ENCODE measurements at regions not wholly inside any gene's neighbourhood (a gene's known extent, or its start where the extent isn't known, plus 50 kb on each side); places are given as distances from the start of the nearest gene placed in this dataset.

GRCh38 chr17:31699886-31700285, 159.2 kb downstream of the COPRS start:
- Histone ChIP-seq H3K36me3 (ENCODE audit: control insufficient read depth in 2 of 2, insufficient read depth in 1 of 2, low read length in 2 of 2) (no peaks in the 10 kb centered on the region), H3K4me3 (ENCODE audit: low read depth, low read length) (no peak overlapping the region), H3K4me1 (ENCODE audit: control insufficient read depth, insufficient read depth, low read length) (no peaks in the 10 kb centered on the region), H3K27ac (ENCODE audit: extremely low read depth, low read depth, low read length) (no peak overlapping the region), H3K9me3 (ENCODE audit: control insufficient read depth, insufficient read depth, low read depth, low read length) (no peaks in the 10 kb centered on the region)
- CTCF ChIA-PET: interaction anchor here (0.7 kb wide), 1 partner anchor 315 kb away, joined by 3 read pairs; no protein-coding TSS in a partner anchor
- POLR2A ChIA-PET: no interaction called here
- TF ChIP-seq ZNF776 (tag by site-specific recombination; IDR thresholded peaks at IDR 0.05; ENCODE audit: borderline replicate concordance) (no peak), ZNF23 (tag by site-specific recombination; IDR thresholded peaks at IDR 0.05; ENCODE audit: borderline replicate concordance) (no peak), ZNF324 (tag by site-specific recombination; IDR thresholded peaks at IDR 0.05) (no peak), ZNF335 (tag by site-specific recombination; conservative IDR thresholded peaks at IDR 0.05) (no peak), EGR2 (tag by site-specific recombination; IDR thresholded peaks at IDR 0.05; ENCODE audit: low read depth) (no peak), KLF10 (tag by site-specific recombination; IDR thresholded peaks at IDR 0.05) (no peak), WT1 (tag by site-specific recombination; IDR thresholded peaks at IDR 0.05) (no peak), ZNF391 (tag by site-specific recombination; IDR thresholded peaks at IDR 0.05; ENCODE audit: borderline replicate concordance, low read depth) (no peak), ZBTB17 (tag by site-specific recombination; IDR thresholded peaks at IDR 0.05) (no peak), ZNF184 (tag by site-specific recombination; IDR thresholded peaks at IDR 0.05) (no peak)

DNA sequence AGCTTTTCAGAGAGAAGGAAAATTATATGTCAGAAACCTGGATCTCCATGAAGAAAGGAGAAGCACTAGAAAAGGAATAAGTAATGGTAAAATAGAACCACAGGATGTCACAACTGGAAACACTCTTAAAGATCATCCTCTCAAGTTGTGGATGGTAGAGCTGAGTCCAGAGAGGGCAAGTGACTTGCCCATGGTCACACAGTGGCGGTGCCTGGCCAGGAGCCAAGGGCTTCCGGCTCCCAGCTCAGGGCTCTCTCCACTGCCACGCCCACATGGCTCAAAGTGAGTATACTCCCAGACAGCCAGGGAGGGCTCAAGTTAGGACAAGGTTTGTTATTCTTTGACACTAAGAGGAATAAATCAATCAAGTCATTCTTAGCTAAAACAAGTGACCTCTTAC, 159.8 kb downstream of the COPRS start:
- ChIA-PET POLR2A (no interaction called here), CTCF (interaction anchor here (0.7 kb wide), 1 partner anchor 315 kb away, joined by 3 read pairs; no protein-coding TSS in a partner anchor)
- Histone ChIP-seq H3K4me1 (ENCODE audit: control insufficient read depth, insufficient read depth, low read length) (no peaks in the 10 kb centered on the region), H3K4me3 (ENCODE audit: low read depth, low read length) (no peak overlapping the region), H3K27ac (ENCODE audit: extremely low read depth, low read depth, low read length) (no peak overlapping the region), H3K36me3 (ENCODE audit: control insufficient read depth in 2 of 2, insufficient read depth in 1 of 2, low read length in 2 of 2) (no peaks in the 10 kb centered on the region), H3K9me3 (ENCODE audit: control insufficient read depth, insufficient read depth, low read depth, low read length) (no peaks in the 10 kb centered on the region)
- TF ChIP-seq ZNF768 (tag by site-specific recombination; IDR thresholded peaks at IDR 0.05): peak; percentile 95
- TF ChIP-seq ZNF677 (tag by site-specific recombination; IDR thresholded peaks at IDR 0.05): no peak
- TF ChIP-seq KLF9 (tag by site-specific recombination; IDR thresholded peaks at IDR 0.05; ENCODE audit: low read depth): peak; percentile 59

DNA sequence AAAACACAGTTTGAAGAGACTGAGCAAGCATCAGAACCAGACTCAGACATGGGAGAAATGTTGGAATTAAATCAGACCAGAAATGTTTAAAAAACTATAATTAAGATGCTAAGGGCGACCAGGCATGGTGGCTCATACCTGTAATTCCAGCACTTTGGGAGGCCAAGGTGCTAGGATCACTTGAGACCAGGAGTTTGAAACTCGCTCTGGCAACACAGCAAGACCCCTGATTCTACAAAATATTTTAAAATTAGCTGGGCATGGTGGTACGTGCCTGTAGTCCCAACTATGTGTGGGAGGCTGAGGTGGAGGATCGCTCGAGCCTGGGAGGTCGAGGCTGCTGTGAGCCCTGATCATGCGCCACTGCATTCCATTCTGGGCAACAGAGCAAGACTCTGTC, 160.3 kb downstream of the COPRS start:
- TF ChIP-seq ZNF394 (tag by site-specific recombination; IDR thresholded peaks at IDR 0.05; ENCODE audit: borderline replicate concordance): no peak
- TF ChIP-seq, protein P1, sequence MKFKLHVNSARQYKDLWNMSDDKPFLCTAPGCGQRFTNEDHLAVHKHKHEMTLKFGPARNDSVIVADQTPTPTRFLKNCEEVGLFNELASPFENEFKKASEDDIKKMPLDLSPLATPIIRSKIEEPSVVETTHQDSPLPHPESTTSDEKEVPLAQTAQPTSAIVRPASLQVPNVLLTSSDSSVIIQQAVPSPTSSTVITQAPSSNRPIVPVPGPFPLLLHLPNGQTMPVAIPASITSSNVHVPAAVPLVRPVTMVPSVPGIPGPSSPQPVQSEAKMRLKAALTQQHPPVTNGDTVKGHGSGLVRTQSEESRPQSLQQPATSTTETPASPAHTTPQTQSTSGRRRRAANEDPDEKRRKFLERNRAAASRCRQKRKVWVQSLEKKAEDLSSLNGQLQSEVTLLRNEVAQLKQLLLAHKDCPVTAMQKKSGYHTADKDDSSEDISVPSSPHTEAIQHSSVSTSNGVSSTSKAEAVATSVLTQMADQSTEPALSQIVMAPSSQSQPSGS (tag by site-specific recombination; IDR thresholded peaks at IDR 0.05; ENCODE audit: low read depth): no peak
- Histone ChIP-seq H3K4me1 (ENCODE audit: control insufficient read depth, insufficient read depth, low read length) (no peaks in the 10 kb centered on the region), H3K27ac (ENCODE audit: extremely low read depth, low read depth, low read length) (no peak overlapping the region), H3K4me3 (ENCODE audit: low read depth, low read length) (no peak overlapping the region), H3K36me3 (ENCODE audit: control insufficient read depth in 2 of 2, insufficient read depth in 1 of 2, low read length in 2 of 2) (no peaks in the 10 kb centered on the region), H3K9me3 (ENCODE audit: control insufficient read depth, insufficient read depth, low read depth, low read length) (no peaks in the 10 kb centered on the region)
- ChIA-PET CTCF (no interaction called here), POLR2A (no interaction called here)

DNA sequence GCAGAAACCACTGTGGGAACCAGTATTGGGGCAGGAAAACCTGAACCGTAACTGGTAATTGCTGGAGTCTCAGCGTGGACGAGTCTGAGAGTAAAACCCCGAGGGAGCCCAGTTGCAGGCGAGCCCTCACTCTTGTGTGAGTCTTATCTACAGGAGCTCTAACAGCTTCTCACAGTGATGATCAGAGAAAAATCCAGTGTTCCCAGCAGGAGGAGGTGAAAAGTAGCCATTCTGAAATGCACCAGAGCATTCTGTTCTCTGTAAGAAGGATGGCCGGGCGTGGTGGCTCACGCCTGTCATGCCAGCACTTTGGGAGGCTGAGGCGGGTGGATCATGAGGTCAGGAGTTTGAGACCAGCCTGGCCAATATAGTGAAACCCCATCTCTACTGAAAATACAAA, 161.2 kb downstream of the COPRS start:
- ChIA-PET POLR2A (no interaction called here), CTCF (no interaction called here)
- H3K9me3 ChIP-seq (ENCODE audit: control insufficient read depth, insufficient read depth, low read depth, low read length): no peaks in the 10 kb centered on the region
- no peaks in the 10 kb centered on the region for H3K36me3 ChIP-seq (ENCODE audit: control insufficient read depth in 2 of 2, insufficient read depth in 1 of 2, low read length in 2 of 2)
- no peak overlapping the region for H3K4me3 ChIP-seq (ENCODE audit: low read depth, low read length)
- no peak for TF ChIP-seq ZNF843 (tag by site-specific recombination; IDR thresholded peaks at IDR 0.05)
- peak; percentile 33; the same call in 1 of the 2 replicates for TF ChIP-seq ZIC2 (tag by site-specific recombination; IDR thresholded peaks at IDR 0.05)
- no peak overlapping the region for H3K27ac ChIP-seq (ENCODE audit: extremely low read depth, low read depth, low read length)
- no peaks in the 10 kb centered on the region for H3K4me1 ChIP-seq (ENCODE audit: control insufficient read depth, insufficient read depth, low read length)

Measured in HEK293 (cell line).